NCI-H774 (cell line): ENCODE measurements at regions not wholly inside any gene's neighbourhood (a gene's known extent, or its start where the extent isn't known, plus 50 kb on each side); places are given as distances from the start of the nearest gene placed in this dataset.
A peak's percentile ranks its signal among the peaks of the same experiment; 100 is the strongest.
"Not testable (repeated sequence)": the region's sequence is repeated elsewhere in the genome, so short reads cannot be mapped to it uniquely, and the experiment has no call there.

Experiments used
- DNase-seq: peaks from one replicate; lab custom pipeline; 2025; lab: John Stamatoyannopoulos, UW

DNA sequence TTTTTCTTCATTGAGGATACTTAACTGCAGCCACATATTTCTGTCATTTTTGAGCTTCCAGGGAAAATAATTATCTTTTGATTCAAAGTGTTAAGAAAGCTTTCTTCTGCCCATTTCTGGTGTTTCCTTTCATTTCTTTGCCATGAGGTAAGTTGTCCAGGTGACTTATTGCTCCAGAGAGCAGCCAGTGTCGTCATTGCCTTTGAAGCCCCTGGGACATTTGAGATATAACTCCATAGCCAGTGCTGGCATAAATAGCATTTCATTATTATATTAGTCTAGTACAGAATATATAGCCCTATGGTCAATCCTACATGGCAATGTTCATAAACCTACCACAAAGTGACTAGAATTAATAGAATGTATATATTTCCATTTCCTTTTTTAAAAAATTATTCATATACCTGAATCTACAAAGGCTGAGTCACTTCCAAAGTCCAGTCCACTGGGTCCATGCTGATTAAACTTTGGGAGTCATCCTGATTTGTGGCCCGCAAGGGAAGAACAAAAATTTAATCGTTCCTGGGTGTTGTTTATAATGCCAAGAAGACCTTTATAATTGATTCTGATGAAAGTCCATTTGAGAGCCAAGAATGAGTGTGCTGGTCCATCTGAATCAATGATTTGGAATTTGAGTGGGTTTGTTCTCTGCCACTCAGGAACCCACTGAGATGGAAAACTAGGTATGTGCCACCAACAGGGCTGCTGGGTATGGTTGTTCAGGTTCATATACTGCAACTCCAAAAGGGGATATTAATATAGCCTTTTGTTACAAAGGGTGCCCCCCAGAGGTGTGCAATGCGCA, 221.8 kb upstream of the PLXNA2 start:
- DNase-seq: no peak

- DNase-seq: no peak
Measured at GRCh38 chr1:208467151-208467780, 223.1 kb upstream of the PLXNA2 start.

- DNase-seq: no peak
Measured at GRCh38 chr1:208475449-208475848, 231.3 kb upstream of the PLXNA2 start.

- DNase-seq: peak; percentile 49
Measured at GRCh38 chr1:208475951-208476845, 232.0 kb upstream of the PLXNA2 start.

DNA sequence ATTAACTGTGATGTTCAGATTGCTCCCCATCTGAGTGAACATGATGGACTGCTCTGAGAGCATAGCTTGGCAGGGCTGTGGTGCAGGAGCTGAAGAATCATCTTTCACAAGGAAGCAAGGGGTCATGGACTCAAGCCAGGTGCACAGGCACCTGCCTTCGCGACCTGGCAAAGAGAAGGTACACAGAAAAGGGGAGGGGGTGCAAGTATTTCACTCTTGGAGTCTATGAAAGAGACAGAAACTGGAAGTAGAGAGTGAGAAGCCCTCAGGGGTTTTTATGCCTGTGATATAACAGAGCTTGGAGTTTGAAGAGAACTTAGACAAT, 232.6 kb upstream of the PLXNA2 start:
- peak; percentile 49 for DNase-seq

DNA sequence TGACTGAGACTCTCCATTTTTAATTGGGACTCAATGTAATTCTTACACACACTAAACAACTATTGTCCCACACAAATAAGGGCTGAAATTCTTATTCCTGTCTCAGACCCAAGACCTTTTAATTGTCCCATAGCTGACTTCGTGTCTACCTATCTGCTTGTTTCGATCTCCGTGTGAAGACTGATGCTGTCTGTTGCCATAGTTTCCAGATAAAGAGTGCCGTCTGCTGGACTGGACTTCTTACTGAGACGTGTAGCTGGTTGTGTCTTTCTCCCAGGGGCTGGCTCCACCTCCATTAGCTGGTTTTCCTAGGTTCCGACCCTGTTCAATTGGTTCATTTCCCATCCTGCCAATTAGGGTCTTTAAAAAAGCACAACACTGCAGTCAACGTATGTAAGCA, 235.3 kb upstream of the PLXNA2 start:
- no peak for DNase-seq

- no peak for DNase-seq
Measured at GRCh38 chr1:208485512-208485911, 241.3 kb upstream of the PLXNA2 start.

DNA sequence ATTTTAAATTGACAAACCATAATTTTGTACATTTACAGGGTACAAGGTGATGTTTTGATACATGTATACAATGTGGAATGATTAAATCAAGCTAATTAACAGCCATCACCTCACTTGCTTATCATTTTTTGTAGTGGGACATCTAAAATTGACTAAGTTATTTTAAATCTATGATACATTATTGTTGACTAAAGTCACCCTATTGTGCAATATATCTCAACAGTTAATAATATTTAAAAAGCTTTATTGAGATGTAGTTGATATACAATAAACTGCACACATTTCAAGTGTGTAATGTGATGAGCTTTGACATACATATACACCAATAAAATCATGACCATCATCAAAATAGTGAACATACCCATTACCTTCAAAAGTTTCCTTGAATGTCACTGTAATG, 242.5 kb upstream of the PLXNA2 start:
- no peak for DNase-seq

- DNase-seq: not testable (repeated sequence)
Measured at GRCh38 chr1:208488432-208488831, 244.2 kb upstream of the PLXNA2 start.

DNA sequence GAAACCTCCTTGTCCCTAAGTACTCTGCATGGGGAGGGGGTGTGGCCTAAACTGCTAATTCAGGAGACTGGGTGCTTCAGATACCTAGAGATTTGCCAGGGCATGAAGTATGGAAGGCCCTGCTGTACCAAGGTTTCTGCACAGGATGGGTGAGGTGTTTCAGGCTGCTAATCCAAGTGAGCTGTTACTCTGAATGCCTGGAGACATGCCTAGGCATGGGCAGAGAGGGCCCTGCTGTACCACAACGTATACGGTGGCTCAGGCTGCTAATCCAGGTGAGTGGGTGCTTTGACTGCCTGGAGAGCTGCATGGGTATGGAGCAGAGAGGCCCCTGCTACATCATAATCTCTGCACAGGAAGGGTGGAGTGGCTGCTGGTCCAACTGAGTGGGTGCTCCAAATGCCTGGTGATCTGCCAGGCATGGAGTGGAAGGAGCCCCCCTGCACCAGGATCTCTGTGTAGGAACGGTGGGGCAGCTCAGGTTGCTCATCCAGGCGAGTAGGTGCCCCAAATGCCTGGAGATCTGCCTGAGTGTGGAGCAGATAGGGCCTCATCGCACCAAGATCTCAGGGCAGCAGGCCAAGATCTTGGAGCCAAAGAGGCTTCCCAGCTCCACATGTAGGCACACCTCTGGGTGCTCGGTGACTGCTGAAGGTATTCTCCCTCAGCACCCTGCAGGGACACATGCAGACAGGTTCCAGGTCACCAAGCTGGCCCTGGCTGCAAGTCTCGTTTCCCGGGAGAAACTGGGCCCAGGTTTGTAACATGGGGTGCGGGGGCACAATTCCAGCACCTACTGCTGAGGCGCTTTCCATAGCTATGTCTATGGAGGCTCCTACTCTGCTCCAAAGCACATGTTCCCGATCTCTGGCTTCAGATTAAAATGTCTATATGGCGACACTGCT, 252.5 kb upstream of the PLXNA2 start:
- DNase-seq: no peak

DNA sequence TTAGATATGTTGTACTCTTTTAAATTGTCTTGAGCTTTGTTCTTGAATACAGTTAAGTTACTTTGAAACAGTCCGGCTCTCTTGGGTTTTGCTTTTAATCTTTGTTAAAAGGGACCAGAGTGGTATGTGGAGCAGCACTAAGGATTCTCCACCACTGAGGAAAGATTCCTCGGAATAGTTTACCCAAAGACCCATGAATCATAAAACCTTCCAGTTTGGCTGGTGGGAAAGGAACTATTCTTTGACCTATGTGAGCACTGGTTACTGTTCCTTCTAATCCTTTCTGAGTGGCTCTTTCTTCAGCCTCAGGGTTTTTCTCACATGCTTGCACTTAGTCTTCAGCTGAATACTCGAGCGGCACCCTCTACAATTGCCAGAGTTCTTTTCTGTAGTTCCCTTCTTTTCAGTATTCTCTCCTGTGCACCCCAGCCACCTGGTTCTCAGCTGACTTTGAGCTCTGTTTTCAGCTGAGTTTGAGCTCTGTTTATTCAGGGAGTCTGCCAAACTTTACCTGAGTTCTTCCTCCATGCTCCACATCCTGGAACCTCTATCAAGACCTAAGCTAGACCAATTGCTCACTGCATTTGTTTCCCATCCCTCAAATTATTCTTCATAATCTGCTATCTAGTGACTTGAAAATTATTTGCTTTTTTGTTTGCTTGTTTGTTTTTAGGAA, 253.8 kb upstream of the PLXNA2 start:
- DNase-seq: peak; percentile 12

DNA sequence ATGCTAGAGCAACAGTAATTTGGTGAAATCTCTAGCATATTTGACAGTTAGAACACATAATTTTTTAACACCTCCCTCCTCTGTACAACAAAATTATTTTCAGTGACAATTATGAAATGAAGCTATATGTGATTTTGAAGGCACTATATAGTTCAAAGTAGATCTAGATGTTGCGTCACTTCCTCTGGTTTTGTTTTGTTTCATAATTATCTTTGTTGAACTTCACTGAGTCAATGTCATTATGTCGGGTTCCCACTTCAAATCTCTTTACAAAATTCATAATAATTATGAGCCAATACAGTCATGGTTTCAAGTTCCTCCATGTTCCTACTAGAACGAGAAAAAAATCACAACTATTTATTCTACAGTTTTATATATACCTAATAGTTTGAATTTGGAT, 254.8 kb upstream of the PLXNA2 start:
- DNase-seq: no peak

DNA sequence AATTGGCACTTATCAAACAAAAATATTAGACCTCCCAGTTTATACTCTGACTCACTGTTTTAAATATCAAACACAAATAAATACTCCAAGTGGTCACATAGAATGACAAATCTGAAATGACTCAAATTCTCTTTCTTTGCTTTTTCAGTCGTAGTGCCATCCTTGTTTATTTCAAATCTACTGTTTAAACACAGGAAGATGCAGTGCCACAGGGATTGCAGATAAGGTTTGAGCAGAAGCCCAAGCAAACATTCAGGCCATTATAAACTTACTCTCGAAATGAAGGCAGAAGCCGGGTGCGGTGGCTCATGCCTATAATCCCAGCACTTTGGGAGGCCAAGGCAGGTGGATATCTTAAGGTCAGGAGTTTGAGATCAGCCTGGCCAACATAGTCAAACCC, 255.4 kb upstream of the PLXNA2 start:
- no peak for DNase-seq

- DNase-seq: no peak
Measured at GRCh38 chr1:208500375-208500774, 256.2 kb upstream of the PLXNA2 start.

GRCh38 chr1:208501542-208501941, 257.4 kb upstream of the PLXNA2 start:
- DNase-seq: no peak

GRCh38 chr1:208503787-208504186, 259.6 kb upstream of the PLXNA2 start:
- DNase-seq: no peak

- no peak for DNase-seq
Measured at GRCh38 chr1:208506812-208507211, 262.6 kb upstream of the PLXNA2 start.

DNA sequence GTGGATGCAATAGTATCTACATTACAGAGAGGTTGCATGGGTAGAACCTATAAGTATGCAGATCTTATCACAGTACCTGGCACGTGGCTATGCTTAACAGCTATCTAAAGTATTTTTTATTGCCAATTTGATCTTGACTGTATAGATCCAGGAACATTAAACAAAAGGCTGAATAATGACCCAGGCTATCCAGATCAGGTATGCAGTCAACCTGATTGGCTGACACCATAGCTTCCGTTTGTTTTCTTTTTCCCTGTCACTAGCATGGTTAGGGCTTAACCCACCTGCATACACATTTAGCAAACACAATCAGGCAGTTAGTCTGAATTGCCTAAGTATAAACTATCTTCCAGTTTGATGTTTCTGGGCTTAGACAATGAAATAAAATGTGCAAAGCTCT, 264.9 kb upstream of the PLXNA2 start:
- DNase-seq: no peak

GRCh38 chr1:208510192-208510952, 266.2 kb upstream of the PLXNA2 start:
- DNase-seq: no peak

DNA sequence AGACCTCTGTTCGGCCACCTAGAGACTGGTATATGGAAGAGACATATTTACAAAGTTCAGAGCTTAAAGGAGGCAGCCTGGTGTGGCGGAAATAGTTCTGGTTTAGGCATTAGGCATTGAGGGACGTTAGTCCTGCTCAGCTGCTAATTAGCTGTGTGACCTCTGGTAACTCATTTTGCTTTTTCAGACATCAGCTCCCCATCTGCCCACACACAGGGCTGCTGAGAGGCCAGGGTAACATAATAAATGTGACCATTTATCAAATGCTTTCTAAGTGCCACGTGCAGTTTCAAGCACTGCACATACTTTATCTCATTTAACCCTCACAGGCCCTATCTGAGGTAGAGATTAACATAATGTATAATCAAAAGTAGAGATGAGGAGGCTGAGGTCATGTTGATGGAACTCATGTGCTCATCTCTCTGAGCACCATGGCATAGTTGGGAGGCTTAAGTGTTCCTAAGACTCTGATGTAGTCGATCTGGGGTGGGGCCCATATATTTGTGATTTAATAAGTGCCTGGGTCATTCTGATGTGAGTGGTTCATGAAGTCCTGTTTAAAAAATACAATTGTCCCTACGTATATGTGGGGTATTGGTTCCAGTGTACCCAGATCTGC, 267.2 kb upstream of the PLXNA2 start:
- DNase-seq: no peak
